SK-N-SH treated with all-trans-retinoic acid at 6 μM for 48 hours (cell line): ENCODE measurements at regions not wholly inside any gene's neighbourhood (a gene's known extent, or its start where the extent isn't known, plus 50 kb on each side); places are given as distances from the start of the nearest gene placed in this dataset.

Source experiments
- ATAC-seq: fragments of 200-7000 bp; cut with Tn5 transposase; 3 replicates; pipeline ENCODE4 v1.9.1; 2020; ENCODE audit warnings: mild to moderate bottlenecking, moderate library complexity
- ARNTL ChIP-seq: fragments of 450-650 bp; formaldehyde crosslinking; IDR thresholded peaks from 2 replicates; pipeline ENCODE4 v1.5.0; 2020; ENCODE audit warnings: low read depth, mild to moderate bottlenecking, moderate library complexity, borderline replicate concordance
- BACH2 ChIP-seq: fragments of 250-450 bp; sonication (Bioruptor Pico); IDR thresholded peaks from 2 replicates; pipeline ENCODE4 v1.9.0; 2021; ENCODE audit warnings: mild to moderate bottlenecking, borderline replicate concordance
- CREB5 ChIP-seq: fragments of 250-450 bp; sonication (Bioruptor Pico); IDR thresholded peaks from 2 replicates; pipeline ENCODE4 v1.5.1; 2020; ENCODE audit warnings: low read depth, mild to moderate bottlenecking, moderate library complexity
- CSDC2 ChIP-seq: fragments of 250-450 bp; sonication (Bioruptor Pico); IDR thresholded peaks from 2 replicates; pipeline ENCODE4 v1.5.0; 2020; ENCODE audit warnings: mild to moderate bottlenecking, moderate library complexity
- ESRRG ChIP-seq: fragments of 250-450 bp; sonication (Bioruptor Pico); IDR thresholded peaks from 2 replicates; pipeline ENCODE4 v1.6.1; 2021; ENCODE audit warnings: mild to moderate bottlenecking
- GLIS3 ChIP-seq: fragments of 250-450 bp; sonication (Bioruptor Pico); IDR thresholded peaks from 2 replicates; pipeline ENCODE4 v1.5.0; 2020; ENCODE audit warnings: mild to moderate bottlenecking, moderate library complexity
- ISL1 ChIP-seq: fragments of 250-450 bp; sonication (Bioruptor Pico); IDR thresholded peaks from 2 replicates; pipeline ENCODE4 v2.1.2; 2022; ENCODE audit warnings: mild to moderate bottlenecking, moderate library complexity
- OSR1 ChIP-seq: fragments of 250-450 bp; sonication (Bioruptor Pico); IDR thresholded peaks from 2 replicates; pipeline ENCODE4 v1.8.0; 2022; ENCODE audit warnings: moderate library complexity, mild to moderate bottlenecking, inconsistent platforms
- PPARA ChIP-seq: fragments of 250-450 bp; sonication (Bioruptor Pico); IDR thresholded peaks from 2 replicates; pipeline ENCODE4 v1.5.0; 2020; ENCODE audit warnings: mild to moderate bottlenecking, borderline replicate concordance
- RARB ChIP-seq: fragments of 250-450 bp; sonication (Bioruptor Pico); IDR thresholded peaks from 2 replicates; pipeline ENCODE4 v1.8.0; 2021; ENCODE audit warnings: mild to moderate bottlenecking, moderate library complexity
- SNAI2 ChIP-seq: fragments of 250-450 bp; sonication (Bioruptor Pico); IDR thresholded peaks from 2 replicates; pipeline ENCODE4 v1.5.0; 2020; ENCODE audit warnings: mild to moderate bottlenecking, moderate library complexity
- TCF4 ChIP-seq: fragments of 250-450 bp; sonication (Bioruptor Pico); IDR thresholded peaks from 2 replicates; pipeline ENCODE4 v1.8.0; 2021; ENCODE audit warnings: mild to moderate bottlenecking, moderate library complexity, borderline replicate concordance
- TOX ChIP-seq: fragments of 250-450 bp; sonication (Bioruptor Pico); IDR thresholded peaks from 2 replicates; pipeline ENCODE4 v1.8.0; 2021; ENCODE audit warnings: mild to moderate bottlenecking, moderate library complexity, borderline replicate concordance
- TSHZ2 ChIP-seq: fragments of 250-450 bp; sonication (Bioruptor Pico); IDR thresholded peaks from 2 replicates; pipeline ENCODE4 v1.5.0; 2020; ENCODE audit warnings: mild to moderate bottlenecking, moderate library complexity
- ZC3H10 ChIP-seq: fragments of 250-450 bp; sonication (Bioruptor Pico); IDR thresholded peaks from 2 replicates; pipeline ENCODE4 v1.5.1; 2021; ENCODE audit warnings: mild to moderate bottlenecking, moderate library complexity
- ZFP3 ChIP-seq: fragments of 250-450 bp; sonication (Bioruptor Pico); IDR thresholded peaks from 2 replicates; pipeline ENCODE4 v1.5.0; 2020; ENCODE audit warnings: mild to moderate bottlenecking, moderate library complexity
- ZNF565 ChIP-seq: fragments of 450-650 bp; formaldehyde crosslinking; conservative IDR thresholded peaks from 2 replicates; pipeline ENCODE4 v1.5.0; 2020; ENCODE audit warnings: low read depth, mild to moderate bottlenecking, moderate library complexity
- ZNF70 ChIP-seq: fragments of 450-650 bp; formaldehyde crosslinking; IDR thresholded peaks from 2 replicates; pipeline ENCODE4 v1.5.0; 2020; ENCODE audit warnings: mild to moderate bottlenecking, moderate library complexity
- ZNF8 ChIP-seq: fragments of 450-650 bp; formaldehyde crosslinking; IDR thresholded peaks from 2 replicates; pipeline ENCODE4 v1.5.0; 2020; ENCODE audit warnings: mild to moderate bottlenecking, moderate library complexity
- TF ChIP-seq, protein P1 (sequence below): fragments of 250-450 bp; sonication (Bioruptor Pico); IDR thresholded peaks from 2 replicates; pipeline ENCODE4 v1.8.0; 2020; ENCODE audit warnings: mild to moderate bottlenecking, moderate library complexity, borderline replicate concordance
- TF ChIP-seq, protein P2 (sequence below): fragments of 250-450 bp; sonication (Bioruptor Pico); IDR thresholded peaks from 2 replicates; pipeline ENCODE4 v1.5.1; 2021; ENCODE audit warnings: mild to moderate bottlenecking, moderate library complexity
- TF ChIP-seq, protein P3 (sequence below): fragments of 250-450 bp; sonication (Bioruptor Pico); IDR thresholded peaks from 2 replicates; pipeline ENCODE4 v1.8.0; 2021; ENCODE audit warnings: low read depth, mild to moderate bottlenecking, moderate library complexity, borderline replicate concordance

GRCh38 chrX:40261833-40262156 is 164.0 kb upstream of the BCOR start:
- TF ChIP-seq CSDC2 (CRISPR knock-in tag), result no peak
- no peak for TF ChIP-seq ISL1 (CRISPR knock-in tag)
- no peak for TF ChIP-seq PPARA
- TF ChIP-seq ZFP3, result no peak
- no peak for TF ChIP-seq SNAI2 (CRISPR knock-in tag)
- TF ChIP-seq, all 23 proteins: peak for 0
- no peak for ATAC-seq

- TF ChIP-seq OSR1 (CRISPR knock-in tag) (no peak), CSDC2 (CRISPR knock-in tag) (no peak), TOX (CRISPR knock-in tag) (no peak), ESRRG (CRISPR knock-in tag) (no peak), RARB (CRISPR knock-in tag) (no peak), ISL1 (CRISPR knock-in tag) (no peak), ZNF70 (CRISPR knock-in tag) (no peak), CREB5 (no peak), GLIS3 (CRISPR knock-in tag) (no peak), SNAI2 (CRISPR knock-in tag) (no peak), ZNF565 (CRISPR knock-in tag) (no peak), BACH2 (no peak), ARNTL (CRISPR knock-in tag) (no peak), ZNF8 (CRISPR knock-in tag) (no peak), TSHZ2 (CRISPR knock-in tag) (no peak), ZC3H10 (CRISPR knock-in tag) (no peak), PPARA (no peak)
- TF ChIP-seq, protein P1, sequence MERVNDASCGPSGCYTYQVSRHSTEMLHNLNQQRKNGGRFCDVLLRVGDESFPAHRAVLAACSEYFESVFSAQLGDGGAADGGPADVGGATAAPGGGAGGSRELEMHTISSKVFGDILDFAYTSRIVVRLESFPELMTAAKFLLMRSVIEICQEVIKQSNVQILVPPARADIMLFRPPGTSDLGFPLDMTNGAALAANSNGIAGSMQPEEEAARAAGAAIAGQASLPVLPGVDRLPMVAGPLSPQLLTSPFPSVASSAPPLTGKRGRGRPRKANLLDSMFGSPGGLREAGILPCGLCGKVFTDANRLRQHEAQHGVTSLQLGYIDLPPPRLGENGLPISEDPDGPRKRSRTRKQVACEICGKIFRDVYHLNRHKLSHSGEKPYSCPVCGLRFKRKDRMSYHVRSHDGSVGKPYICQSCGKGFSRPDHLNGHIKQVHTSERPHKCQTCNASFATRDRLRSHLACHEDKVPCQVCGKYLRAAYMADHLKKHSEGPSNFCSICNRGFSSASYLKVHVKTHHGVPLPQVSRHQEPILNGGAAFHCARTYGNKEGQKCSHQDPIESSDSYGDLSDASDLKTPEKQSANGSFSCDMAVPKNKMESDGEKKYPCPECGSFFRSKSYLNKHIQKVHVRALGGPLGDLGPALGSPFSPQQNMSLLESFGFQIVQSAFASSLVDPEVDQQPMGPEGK (CRISPR knock-in tag), result no peak
- TF ChIP-seq, protein P2, sequence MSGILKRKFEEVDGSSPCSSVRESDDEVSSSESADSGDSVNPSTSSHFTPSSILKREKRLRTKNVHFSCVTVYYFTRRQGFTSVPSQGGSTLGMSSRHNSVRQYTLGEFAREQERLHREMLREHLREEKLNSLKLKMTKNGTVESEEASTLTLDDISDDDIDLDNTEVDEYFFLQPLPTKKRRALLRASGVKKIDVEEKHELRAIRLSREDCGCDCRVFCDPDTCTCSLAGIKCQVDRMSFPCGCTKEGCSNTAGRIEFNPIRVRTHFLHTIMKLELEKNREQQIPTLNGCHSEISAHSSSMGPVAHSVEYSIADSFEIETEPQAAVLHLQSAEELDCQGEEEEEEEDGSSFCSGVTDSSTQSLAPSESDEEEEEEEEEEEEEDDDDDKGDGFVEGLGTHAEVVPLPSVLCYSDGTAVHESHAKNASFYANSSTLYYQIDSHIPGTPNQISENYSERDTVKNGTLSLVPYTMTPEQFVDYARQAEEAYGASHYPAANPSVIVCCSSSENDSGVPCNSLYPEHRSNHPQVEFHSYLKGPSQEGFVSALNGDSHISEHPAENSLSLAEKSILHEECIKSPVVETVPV, result no peak
- TF ChIP-seq, protein P3, sequence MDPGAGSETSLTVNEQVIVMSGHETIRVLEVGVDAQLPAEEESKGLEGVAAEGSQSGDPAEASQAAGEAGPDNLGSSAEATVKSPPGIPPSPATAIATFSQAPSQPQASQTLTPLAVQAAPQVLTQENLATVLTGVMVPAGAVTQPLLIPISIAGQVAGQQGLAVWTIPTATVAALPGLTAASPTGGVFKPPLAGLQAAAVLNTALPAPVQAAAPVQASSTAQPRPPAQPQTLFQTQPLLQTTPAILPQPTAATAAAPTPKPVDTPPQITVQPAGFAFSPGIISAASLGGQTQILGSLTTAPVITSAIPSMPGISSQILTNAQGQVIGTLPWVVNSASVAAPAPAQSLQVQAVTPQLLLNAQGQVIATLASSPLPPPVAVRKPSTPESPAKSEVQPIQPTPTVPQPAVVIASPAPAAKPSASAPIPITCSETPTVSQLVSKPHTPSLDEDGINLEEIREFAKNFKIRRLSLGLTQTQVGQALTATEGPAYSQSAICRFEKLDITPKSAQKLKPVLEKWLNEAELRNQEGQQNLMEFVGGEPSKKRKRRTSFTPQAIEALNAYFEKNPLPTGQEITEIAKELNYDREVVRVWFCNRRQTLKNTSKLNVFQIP (CRISPR knock-in tag), result no peak
- no peak for ATAC-seq
Measured at GRCh38 chrX:40260146-40260747, 162.5 kb upstream of the BCOR start.

GRCh38 chrX:40258909-40259308 is 161.2 kb upstream of the BCOR start:
- ATAC-seq, result no peak
- TF ChIP-seq TCF4 (CRISPR knock-in tag) (no peak), ISL1 (CRISPR knock-in tag) (no peak), ARNTL (CRISPR knock-in tag) (no peak), CSDC2 (CRISPR knock-in tag) (no peak), ESRRG (CRISPR knock-in tag) (no peak), ZNF70 (CRISPR knock-in tag) (no peak)
